A673 (cell line): ENCODE measurements at regions not wholly inside any gene's neighbourhood (a gene's known extent, or its start where the extent isn't known, plus 50 kb on each side); places are given as distances from the start of the nearest gene placed in this dataset.

Experiments
- BruUV-seq: library from RNA; stranded (reverse); fragments of 400-500 nt; replicated peaks from 2 replicates; lab custom pipeline; 2021; lab: Mats Ljungman, UMichigan
- CTCF ChIA-PET: fragments of 300-600 bp; sonication (Branson Sonifier 250); formaldehyde crosslinking; loops from one replicate; lab custom pipeline; 2022; ENCODE audit warnings: antibody characterized with exemption; lab: Charles Lee
- POLR2A ChIA-PET: fragments of 300-600 bp; sonication (Branson Sonifier 250); formaldehyde crosslinking; loops from one replicate; lab custom pipeline; 2022; ENCODE audit warnings: antibody characterized with exemption; ENCODE audit not compliant: low non-redundant PET; lab: Charles Lee
- DNase-seq: peaks from one replicate; pipeline ENCODE4 v3.0.0-alpha.2; 2015; ENCODE audit warnings: low spot score
- H3K27ac ChIP-seq: fragments of 200-600 bp; sonication (generic); 2 replicates; pipeline ENCODE4 v1.5.1; 2016; ENCODE audit warnings: mixed run types, low read depth, mild to moderate bottlenecking, mixed read lengths, antibody characterized with exemption, low read length; ENCODE audit not compliant: poor library complexity, severe bottlenecking
- H3K27me3 ChIP-seq: fragments of 200-600 bp; sonication (generic); replicated peaks from 2 replicates; pipeline ENCODE4 v1.6.1; 2017; ENCODE audit warnings: mixed run types, low read depth, mild to moderate bottlenecking, mixed read lengths, antibody characterized with exemption, low read length; ENCODE audit not compliant: insufficient read depth, poor library complexity
- H3K36me3 ChIP-seq: fragments of 200-600 bp; sonication (generic); 2 replicates; pipeline ENCODE4 v1.6.1; 2016; ENCODE audit warnings: mixed run types, mild to moderate bottlenecking, mixed read lengths, antibody characterized with exemption, low read length; ENCODE audit not compliant: insufficient read depth, poor library complexity, severe bottlenecking
- H3K4me1 ChIP-seq: fragments of 200-600 bp; sonication (generic); 2 replicates; pipeline ENCODE4 v1.6.1; 2017; ENCODE audit warnings: mixed run types, mild to moderate bottlenecking, mixed read lengths, antibody characterized with exemption, low read length; ENCODE audit not compliant: insufficient read depth, poor library complexity, severe bottlenecking
- H3K4me3 ChIP-seq: fragments of 200-600 bp; sonication (generic); 2 replicates; pipeline ENCODE4 v1.5.1; 2016; ENCODE audit warnings: low read depth, mixed run types, mild to moderate bottlenecking, mixed read lengths, low read length; ENCODE audit not compliant: poor library complexity, severe bottlenecking
- H3K9me3 ChIP-seq: fragments of 200-600 bp; sonication (generic); 2 replicates; pipeline ENCODE4 v1.6.1; 2016; ENCODE audit warnings: mixed run types, low read depth, mild to moderate bottlenecking, mixed read lengths, antibody characterized with exemption, low read length; ENCODE audit not compliant: poor library complexity, severe bottlenecking
- CTCF ChIP-seq: fragments of 300-800, 200-600 bp; sonication (generic); conservative IDR thresholded peaks from 2 replicates; pipeline ENCODE4 v1.5.1; 2017; ENCODE audit warnings: low read depth, mild to moderate bottlenecking, antibody characterized with exemption, low read length, moderate library complexity, mixed read lengths
- EZH2 ChIP-seq: fragments of 200-600 bp; sonication (generic); IDR thresholded peaks from 2 replicates; pipeline ENCODE4 v1.6.1; 2017; ENCODE audit warnings: borderline replicate concordance, low read depth, mild to moderate bottlenecking, mixed read lengths, antibody characterized with exemption, low read length; ENCODE audit not compliant: poor library complexity, severe bottlenecking
- intact Hi-C: fragments of 100-400 bp; cut with micrococcal nuclease; formaldehyde crosslinking; loops from one replicate; pipeline ENCODE4 v1.10.0; 2022; ENCODE audit not compliant: unreplicated experiment

GRCh38 chr2:201977651-201978050 lies 56.0 kb upstream of the FZD7 start:
- Histone ChIP-seq H3K27ac (no peak overlapping the region), H3K4me1 (peaks cover 4% of the 10 kb centered on the region), H3K9me3 (no peaks in the 10 kb centered on the region), H3K4me3 (no peak overlapping the region), H3K36me3 (no peaks in the 10 kb centered on the region), H3K27me3 (no peaks in the 10 kb centered on the region)
- BruUV-seq = no TSS peak
- CTCF ChIA-PET = no interaction called here
- intact Hi-C loops = no loop called here
- POLR2A ChIA-PET = no interaction called here
- no peak for TF ChIP-seq CTCF
- no peak for TF ChIP-seq EZH2
- DNase-seq = no peak

DNA sequence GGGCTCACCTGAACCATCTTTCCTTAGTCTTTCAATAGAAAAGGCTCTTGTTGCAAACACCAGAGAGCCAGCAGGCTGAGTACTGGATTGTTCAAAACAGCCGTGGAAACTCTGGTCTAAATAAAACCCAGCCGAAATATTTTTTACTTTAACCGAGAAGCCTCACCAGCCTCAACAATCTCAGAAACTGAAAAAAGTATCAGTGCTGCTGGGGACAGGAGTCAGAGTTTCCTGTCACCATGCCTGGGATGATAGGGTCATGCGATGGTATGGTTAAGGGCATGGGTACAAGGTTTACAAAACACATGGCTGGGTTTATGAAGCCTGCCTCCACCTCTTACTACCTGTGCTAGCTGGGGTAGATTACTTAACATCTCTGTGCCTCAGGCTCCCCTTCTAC lies 55.3 kb upstream of the FZD7 start:
- Histone ChIP-seq H3K4me3 (no peak overlapping the region), H3K36me3 (no peaks in the 10 kb centered on the region), H3K27me3 (no peaks in the 10 kb centered on the region), H3K27ac (no peak overlapping the region), H3K9me3 (no peaks in the 10 kb centered on the region), H3K4me1 (peaks cover 4% of the 10 kb centered on the region)
- ChIA-PET CTCF (no interaction called here), POLR2A (no interaction called here)
- TF ChIP-seq EZH2 (no peak), CTCF (no peak)
- intact Hi-C loops = no loop called here
- DNase-seq = no peak
- no TSS peak for BruUV-seq

DNA sequence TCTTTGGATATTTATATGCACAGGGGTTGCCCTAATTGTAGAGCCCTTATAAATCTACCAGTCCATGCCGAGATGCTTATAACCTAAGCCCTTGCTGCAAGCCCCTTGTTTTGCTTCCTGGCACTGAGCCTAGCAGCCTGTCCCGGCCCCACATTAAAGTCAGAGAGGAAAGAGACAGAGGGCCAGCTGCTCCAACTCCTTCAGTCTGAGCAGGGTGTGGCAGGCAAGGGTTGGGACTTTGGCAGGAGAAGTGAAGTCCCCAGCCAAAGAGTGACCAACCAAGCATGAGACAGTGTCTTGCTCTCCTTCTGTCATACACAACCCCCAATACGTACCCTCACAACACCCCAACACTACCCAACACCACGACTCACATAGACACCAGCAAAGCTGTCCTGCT lies 54.7 kb upstream of the FZD7 start:
- CTCF ChIA-PET = no interaction called here

More for the DNA sequence above, 54.7 kb upstream of the FZD7 start:
- intact Hi-C loops = no loop called here
- no peaks in the 10 kb centered on the region for H3K27me3 ChIP-seq
- no TSS peak for BruUV-seq
- no peak for TF ChIP-seq CTCF
- no peak for TF ChIP-seq EZH2
- no peak for DNase-seq
- no peak overlapping the region for H3K27ac ChIP-seq
- H3K9me3 ChIP-seq = no peaks in the 10 kb centered on the region
- H3K4me3 ChIP-seq = no peak overlapping the region
- H3K36me3 ChIP-seq = no peaks in the 10 kb centered on the region
- H3K4me1 ChIP-seq = peaks cover 4% of the 10 kb centered on the region
- POLR2A ChIA-PET = no interaction called here
